Mesenchymal stem cell (in vitro differentiated cells and primary cell): ENCODE measurements at regions not wholly inside any gene's neighbourhood (a gene's known extent, or its start where the extent isn't known, plus 50 kb on each side); places are given as distances from the start of the nearest gene placed in this dataset.

Experiments used
- DNase-seq: peaks from one replicate; pipeline ENCODE4 v3.0.0-alpha.2; 2013
- H2AFZ ChIP-seq: one replicate; pipeline ENCODE4 v1.6.1; 2013; ENCODE audit warnings: low read depth, mild to moderate bottlenecking, control low read depth, inconsistent platforms, low read length, moderate library complexity
- H2AK5ac ChIP-seq: 2 replicates; pipeline ENCODE4 v1.6.1; 2013; ENCODE audit warnings: low read length, moderate library complexity, mild to moderate bottlenecking, inconsistent platforms; ENCODE audit not compliant: severe bottlenecking
- H2BK120ac ChIP-seq: one replicate; pipeline ENCODE4 v1.6.1; 2013; ENCODE audit warnings: low read depth, mild to moderate bottlenecking, inconsistent platforms, low read length, moderate library complexity
- H2BK12ac ChIP-seq, 2 experiments: one replicate each; pipeline ENCODE4 v1.6.1; 2013; ENCODE audit warnings: inconsistent platforms in 2 of 2, low read length in 2 of 2, mild to moderate bottlenecking in 2 of 2, moderate library complexity in 2 of 2, control low read depth in 1 of 2
- H2BK15ac ChIP-seq: one replicate; pipeline ENCODE4 v1.6.1; 2013; ENCODE audit warnings: mild to moderate bottlenecking, low read depth, inconsistent platforms; ENCODE audit not compliant: poor library complexity, severe bottlenecking
- H2BK5ac ChIP-seq: 2 replicates; pipeline ENCODE4 v1.6.1; 2013; ENCODE audit warnings: low read depth, mild to moderate bottlenecking, low read length, control low read depth, inconsistent platforms; ENCODE audit not compliant: poor library complexity, severe bottlenecking
- H3K14ac ChIP-seq, 2 experiments: one replicate each; pipeline ENCODE4 v1.6.1; 2013; ENCODE audit warnings: inconsistent platforms in 2 of 2, low read length in 2 of 2, control low read depth in 1 of 2, mild to moderate bottlenecking in 1 of 2, moderate library complexity in 1 of 2
- H3K18ac ChIP-seq, 2 experiments: one replicate each; pipeline ENCODE4 v1.6.1; 2013; ENCODE audit warnings: inconsistent platforms in 2 of 2, low read length in 2 of 2, control low read depth in 1 of 2, low read depth in 1 of 2, mild to moderate bottlenecking in 1 of 2
- H3K23ac ChIP-seq, 2 experiments: one replicate each; pipeline ENCODE4 v1.6.1; 2013; ENCODE audit warnings: inconsistent platforms in 2 of 2, low read length in 2 of 2, mild to moderate bottlenecking in 2 of 2, moderate library complexity in 2 of 2, control low read depth in 1 of 2
- H3K27ac ChIP-seq: 2 replicates; pipeline ENCODE4 v1.5.1; 2013; ENCODE audit warnings: mild to moderate bottlenecking, moderate library complexity, low read length, control low read depth, inconsistent platforms; ENCODE audit not compliant: poor library complexity, severe bottlenecking
- H3K27me3 ChIP-seq, 2 experiments: 2 replicates each; pipeline versions ENCODE4 v1.6.1 to v1.7.0; 2013; ENCODE audit warnings: low read length in 2 of 2, mild to moderate bottlenecking in 2 of 2, moderate library complexity in 2 of 2, control low read depth in 1 of 2, inconsistent platforms in 1 of 2; ENCODE audit not compliant: control insufficient read depth in 1 of 2, insufficient read depth in 1 of 2
- H3K36me3 ChIP-seq, 2 experiments: 2 replicates each; pipeline versions ENCODE4 v1.6.1 to v1.7.0; 2013; ENCODE audit warnings: low read length in 2 of 2, control low read depth in 1 of 2, inconsistent platforms in 1 of 2, low read depth in 1 of 2, mild to moderate bottlenecking in 1 of 2; ENCODE audit not compliant: insufficient read depth in 2 of 2, control insufficient read depth in 1 of 2
- H3K4ac ChIP-seq, 2 experiments: one replicate each; pipeline ENCODE4 v1.6.1; 2013; ENCODE audit warnings: inconsistent platforms in 2 of 2, low read length in 2 of 2, mild to moderate bottlenecking in 2 of 2, moderate library complexity in 2 of 2, control low read depth in 1 of 2, low read depth in 1 of 2
- H3K4me1 ChIP-seq: 2 replicates; pipeline ENCODE4 v1.6.1; 2013; ENCODE audit warnings: low read depth, low read length, control low read depth; ENCODE audit not compliant: control insufficient read depth, insufficient read depth
- H3K4me2 ChIP-seq: 2 replicates; pipeline ENCODE4 v1.6.1; 2013; ENCODE audit warnings: low read length, mild to moderate bottlenecking, inconsistent platforms; ENCODE audit not compliant: poor library complexity, severe bottlenecking
- H3K4me3 ChIP-seq, 2 experiments: 2 replicates each; pipeline versions ENCODE4 v1.5.1 to v1.7.0; 2013; ENCODE audit warnings: low read length in 2 of 2, mild to moderate bottlenecking in 2 of 2, control low read depth in 1 of 2, low read depth in 1 of 2; ENCODE audit not compliant: insufficient read depth in 1 of 2
- H3K79me1 ChIP-seq: replicated peaks from 2 replicates; pipeline ENCODE4 v1.6.1; 2013; ENCODE audit warnings: mild to moderate bottlenecking, control low read depth, low read length, inconsistent platforms; ENCODE audit not compliant: poor library complexity, severe bottlenecking
- H3K9ac ChIP-seq: 2 replicates; pipeline ENCODE4 v1.7.0; 2013; ENCODE audit warnings: mild to moderate bottlenecking, low read length, moderate library complexity
- H3K9me3 ChIP-seq: 2 replicates; pipeline ENCODE4 v1.7.0; 2013; ENCODE audit warnings: mild to moderate bottlenecking, low read length; ENCODE audit not compliant: control insufficient read depth
- H4K8ac ChIP-seq: one replicate; pipeline ENCODE4 v1.6.1; 2013; ENCODE audit warnings: inconsistent platforms, mild to moderate bottlenecking, low read length, moderate library complexity
- H4K91ac ChIP-seq: one replicate; pipeline ENCODE4 v1.6.1; 2013; ENCODE audit warnings: mild to moderate bottlenecking, low read length, inconsistent platforms
- WGBS: methylation state at CpG from one replicate; pipeline ENCODE4 v1.1.7; 2013; ENCODE audit warnings: mixed read lengths; 5-methylcytosine and 5-hydroxymethylcytosine counted together

DNA sequence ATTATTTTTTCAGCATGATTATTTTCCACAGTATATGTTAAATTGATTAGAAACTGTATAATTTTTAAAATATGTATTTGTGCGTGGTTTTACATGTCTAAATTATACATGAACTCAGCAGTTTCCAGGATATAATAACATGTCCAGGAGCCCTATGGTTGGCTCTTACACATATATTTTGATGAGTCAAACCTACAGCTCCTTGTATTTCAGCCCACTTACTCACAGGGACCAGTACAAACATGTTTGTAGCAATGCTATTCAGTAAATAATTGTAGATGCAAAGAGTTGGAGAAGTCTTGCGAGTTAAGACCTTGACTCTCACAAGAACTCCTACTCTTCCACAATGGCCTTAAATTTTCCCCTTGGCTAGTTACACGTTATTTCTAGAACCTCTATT lies 107.2 kb upstream of the SASH1 start:
- H3K4me1 ChIP-seq: no peaks in the 10 kb centered on the region
- H3K27me3 ChIP-seq: no peaks in the 10 kb centered on the region
- H4K8ac ChIP-seq: no peak overlapping the region
- H3K18ac ChIP-seq: no peak overlapping the region
- H3K4ac ChIP-seq: no peak overlapping the region
- H4K91ac ChIP-seq: no peak overlapping the region
- no peak for DNase-seq
- H3K36me3 ChIP-seq: no peaks in the 10 kb centered on the region
- no peaks in the 10 kb centered on the region for H3K9me3 ChIP-seq
- H2AK5ac ChIP-seq: no peak overlapping the region
- no peak overlapping the region for H3K4me2 ChIP-seq
- H3K23ac ChIP-seq: no peak overlapping the region
- no peak overlapping the region for H3K14ac ChIP-seq
- H2BK15ac ChIP-seq: no peak overlapping the region
- no peak overlapping the region for H3K4me3 ChIP-seq
- H3K79me1 ChIP-seq: no peaks in the 10 kb centered on the region
- H2BK120ac ChIP-seq: no peak overlapping the region
- no peak overlapping the region for H2BK12ac ChIP-seq
- H3K27ac ChIP-seq: no peak overlapping the region
- no peak overlapping the region for H3K9ac ChIP-seq
- H2BK5ac ChIP-seq: no peak overlapping the region
- WGBS: 100% methylated on average over 2 of the region's 3 CpGs
- H2AFZ ChIP-seq: no peak overlapping the region

DNA sequence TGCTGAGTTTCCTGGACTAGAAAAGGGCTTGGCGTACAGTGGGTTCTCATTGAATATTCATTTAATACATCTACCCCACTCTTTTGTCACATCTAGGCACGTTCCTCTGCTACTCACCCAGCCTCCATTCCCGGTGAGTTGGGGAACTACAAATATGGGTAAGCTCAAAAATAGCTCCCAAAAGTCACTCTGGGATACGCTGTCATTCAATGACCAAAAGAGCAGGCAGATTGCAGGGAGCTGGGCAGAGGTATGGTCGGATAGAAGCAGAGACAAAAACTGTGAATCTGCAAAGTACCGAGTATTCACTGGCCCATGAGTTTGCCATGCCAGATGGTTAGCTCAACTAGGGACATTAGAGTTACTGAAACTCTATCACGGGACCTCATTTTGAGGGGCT lies 103.9 kb upstream of the SASH1 start:
- Histone ChIP-seq H3K14ac (no peak overlapping the region), H3K9ac (no peak overlapping the region), H2BK120ac (no peak overlapping the region), H3K18ac (no peak overlapping the region), H4K8ac (no peak overlapping the region), H2BK12ac (no peak overlapping the region), H3K4me3 (no peak overlapping the region), H3K4ac (no peak overlapping the region), H3K4me1 (no peaks in the 10 kb centered on the region), H3K36me3 (no peaks in the 10 kb centered on the region), H3K23ac (no peak overlapping the region), H2BK5ac (no peak overlapping the region), H3K27ac (no peak overlapping the region), H3K79me1 (no peaks in the 10 kb centered on the region), H3K4me2 (no peak overlapping the region), H2AFZ (no peak overlapping the region), H3K27me3 (no peaks in the 10 kb centered on the region), H4K91ac (no peak overlapping the region), H2AK5ac (no peak overlapping the region), H3K9me3 (no peaks in the 10 kb centered on the region), H2BK15ac (no peak overlapping the region)
- no peak for DNase-seq
- WGBS: 93% methylated on average over 6 of the region's 7 CpGs

DNA sequence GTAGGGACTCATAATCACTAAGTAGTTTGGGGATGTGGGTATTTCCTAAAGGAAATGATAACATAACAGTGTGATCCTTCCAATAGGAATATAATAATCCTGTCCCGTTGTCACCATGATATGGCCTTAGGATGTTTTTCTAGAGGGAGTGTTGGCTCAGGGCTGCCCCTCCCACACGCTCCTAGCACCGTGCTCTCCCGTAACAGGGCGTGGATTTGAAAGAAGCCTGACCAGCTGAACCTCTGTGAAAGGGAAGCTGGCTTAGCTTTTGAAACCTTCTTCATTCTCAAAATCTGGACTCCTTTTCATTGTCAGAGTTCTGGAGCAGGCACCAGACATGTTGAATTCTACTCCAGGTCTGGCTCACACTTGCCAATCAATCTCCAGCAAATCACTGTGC lies 103.4 kb upstream of the SASH1 start:
- H3K4ac ChIP-seq: no peak overlapping the region
- no peak overlapping the region for H3K23ac ChIP-seq
- no peaks in the 10 kb centered on the region for H3K4me1 ChIP-seq
- H2BK12ac ChIP-seq: no peak overlapping the region
- WGBS: 84% methylated on average over 5 of the region's 5 CpGs
- no peak overlapping the region for H3K27ac ChIP-seq
- no peaks in the 10 kb centered on the region for H3K36me3 ChIP-seq
- no peaks in the 10 kb centered on the region for H3K79me1 ChIP-seq
- no peak overlapping the region for H2BK15ac ChIP-seq
- no peak overlapping the region for H2AK5ac ChIP-seq
- no peak overlapping the region for H3K18ac ChIP-seq
- H3K27me3 ChIP-seq: no peaks in the 10 kb centered on the region
- H3K9ac ChIP-seq: no peak overlapping the region
- no peaks in the 10 kb centered on the region for H3K9me3 ChIP-seq
- no peak overlapping the region for H3K4me2 ChIP-seq
- DNase-seq: no peak
- no peak overlapping the region for H4K91ac ChIP-seq
- H2BK120ac ChIP-seq: no peak overlapping the region
- H4K8ac ChIP-seq: no peak overlapping the region
- no peak overlapping the region for H2AFZ ChIP-seq
- no peak overlapping the region for H3K4me3 ChIP-seq
- no peak overlapping the region for H2BK5ac ChIP-seq
- no peak overlapping the region for H3K14ac ChIP-seq

DNA sequence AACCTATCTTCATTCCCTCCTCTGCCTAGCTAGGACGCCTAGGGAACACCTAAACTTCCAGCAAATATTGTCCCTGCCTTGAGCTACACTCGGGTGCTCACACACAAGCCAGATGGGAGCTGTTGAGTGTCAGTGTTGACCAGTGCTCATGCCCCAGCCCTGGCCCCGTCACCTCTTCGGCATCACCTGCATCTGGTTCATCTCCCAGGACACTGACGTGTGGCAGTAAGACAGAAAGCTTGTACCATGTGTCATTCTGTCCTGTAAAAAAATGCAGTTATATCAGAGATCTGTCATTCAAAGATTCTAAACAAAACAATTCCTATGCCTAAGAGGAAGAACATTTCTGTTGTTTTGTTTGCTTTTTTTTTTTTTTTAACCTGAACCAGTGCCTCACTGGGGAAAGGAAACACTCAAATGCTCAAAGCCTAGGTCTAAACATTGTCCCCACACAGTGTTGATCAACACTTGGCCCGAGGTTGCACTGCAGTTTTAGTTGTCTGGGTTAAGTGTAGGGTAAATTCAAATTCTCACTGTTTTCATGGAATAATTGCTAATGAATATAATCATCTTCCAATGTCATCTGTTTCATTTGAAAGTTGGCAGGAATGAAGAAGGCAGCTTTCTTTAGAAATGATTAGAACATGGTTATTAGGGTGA lies 102.7 kb upstream of the SASH1 start:
- Histone ChIP-seq H3K4me1 (no peaks in the 10 kb centered on the region), H2AK5ac (no peak overlapping the region), H2AFZ (no peak overlapping the region), H3K27ac (no peak overlapping the region), H2BK5ac (no peak overlapping the region), H3K18ac (no peak overlapping the region), H3K9me3 (no peaks in the 10 kb centered on the region), H3K14ac (no peak overlapping the region), H3K79me1 (no peaks in the 10 kb centered on the region), H2BK12ac (no peak overlapping the region), H2BK120ac (no peak overlapping the region), H3K4ac (no peak overlapping the region), H3K4me3 (peak overlapping the region in 1 of 2 experiments; percentile 34), H4K91ac (no peak overlapping the region), H3K4me2 (no peak overlapping the region), H3K36me3 (no peaks in the 10 kb centered on the region), H4K8ac (no peak overlapping the region), H3K27me3 (no peaks in the 10 kb centered on the region), H2BK15ac (no peak overlapping the region), H3K23ac (no peak overlapping the region), H3K9ac (peak overlapping the region; percentile 79)
- 41% methylated on average over 2 of the region's 6 CpGs for WGBS
- peak; percentile 43 for DNase-seq
